GM19025 (cell line): ENCODE measurements at regions not wholly inside any gene's neighbourhood (a gene's known extent, or its start where the extent isn't known, plus 50 kb on each side); places are given as distances from the start of the nearest gene placed in this dataset.
"Not testable (repeated sequence)": the region's sequence is repeated elsewhere in the genome, so short reads cannot be mapped to it uniquely, and the experiment has no call there.

Source experiments
- ATAC-seq: cut with Tn5 transposase; IDR thresholded peaks from one replicate; pipeline ENCODE4 v1.9.1; 2021; ENCODE audit warnings: mild to moderate bottlenecking, low read depth, moderate library complexity; ENCODE audit not compliant: unreplicated experiment

DNA sequence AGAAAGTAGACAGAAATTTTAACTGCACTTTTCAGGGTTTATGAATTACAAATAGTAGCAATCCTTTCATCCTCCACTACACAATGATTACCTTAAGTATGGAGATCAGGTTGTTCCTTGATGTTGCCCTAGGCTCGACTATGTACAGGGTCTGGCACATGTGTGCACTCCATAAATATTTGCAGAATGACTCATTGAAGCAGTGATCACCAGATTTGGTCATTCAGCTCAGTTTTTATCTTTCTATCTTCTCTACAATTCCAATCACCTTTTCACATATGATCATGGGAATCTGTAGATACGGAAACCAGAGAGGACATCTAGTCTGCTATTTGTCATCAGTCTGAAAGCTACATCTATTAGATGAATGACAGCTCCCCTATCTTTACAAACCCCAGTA, 171.7 kb upstream of the HCCS start:
- no peak for ATAC-seq

DNA sequence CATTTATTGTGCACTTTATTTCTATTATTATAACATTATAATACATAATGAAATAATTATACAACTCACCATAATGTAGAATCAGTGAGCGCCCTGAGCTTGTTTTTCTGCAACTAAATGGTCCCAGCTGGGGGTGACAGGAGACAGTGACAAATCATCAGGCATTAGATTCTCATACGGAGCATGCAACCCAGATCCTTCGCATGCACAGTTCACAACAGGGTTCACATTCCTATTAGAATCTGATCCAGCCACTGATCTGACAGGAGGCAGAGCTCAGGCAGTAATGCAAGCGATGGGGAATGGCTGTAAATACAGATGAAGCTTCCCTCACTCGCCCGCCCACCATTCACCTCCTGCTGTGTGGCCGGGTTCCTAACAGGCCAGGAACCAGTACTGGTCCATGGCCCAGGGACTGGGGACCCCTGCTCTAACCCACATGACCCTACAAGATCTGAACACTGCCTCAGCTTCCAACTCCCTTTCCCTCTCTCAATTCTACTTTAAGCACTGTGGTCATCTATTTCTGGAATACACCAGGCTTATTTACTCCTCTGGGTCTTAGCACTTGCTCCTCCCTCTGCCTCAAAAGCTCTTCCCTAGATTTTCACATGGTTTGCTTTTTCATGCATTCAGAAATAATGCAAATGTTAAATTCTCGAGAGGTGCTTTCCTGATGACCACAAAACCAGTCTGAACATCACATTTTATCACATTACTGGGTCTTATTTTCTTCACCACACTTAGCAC, 166.8 kb upstream of the HCCS start:
- no peak for ATAC-seq

DNA sequence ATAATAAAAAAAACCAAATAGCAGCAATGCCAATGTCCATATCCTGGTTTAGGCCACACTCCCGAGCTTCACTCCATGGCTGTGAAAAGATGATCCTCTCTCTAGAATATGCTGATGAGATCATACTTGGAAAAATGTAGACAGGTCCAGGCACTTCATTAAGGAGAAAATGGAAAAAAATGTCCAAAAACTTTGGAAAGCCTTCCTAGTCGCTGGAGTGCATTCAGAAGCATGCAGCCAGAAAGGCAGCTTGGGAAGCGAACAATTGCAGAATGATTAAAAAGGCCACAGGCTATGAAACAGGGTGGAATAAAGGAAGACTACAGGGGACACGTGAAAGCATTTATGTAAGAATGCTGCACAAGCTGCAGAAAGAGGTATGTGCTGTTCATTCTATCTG, 165.6 kb upstream of the HCCS start:
- ATAC-seq = no peak

DNA sequence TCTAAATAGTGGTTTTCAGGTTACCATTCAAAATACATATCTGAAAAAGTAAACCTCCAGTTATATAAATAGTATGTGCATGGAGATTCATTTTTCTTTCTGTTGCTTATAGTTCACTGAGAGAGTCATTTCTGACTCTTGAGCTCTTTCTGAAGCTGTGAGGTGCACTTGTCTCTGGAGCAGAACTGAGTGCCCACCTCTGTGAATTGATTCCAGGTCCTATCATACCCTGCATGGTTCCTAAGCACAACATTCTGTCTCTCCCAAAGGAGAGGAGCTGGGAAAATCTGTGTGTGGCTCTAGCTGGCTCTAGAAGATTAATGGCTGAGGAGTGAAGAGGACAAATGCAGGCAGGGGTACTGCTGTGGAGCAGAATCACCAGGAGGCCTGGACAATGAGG, 161.6 kb upstream of the HCCS start:
- ATAC-seq = no peak

DNA sequence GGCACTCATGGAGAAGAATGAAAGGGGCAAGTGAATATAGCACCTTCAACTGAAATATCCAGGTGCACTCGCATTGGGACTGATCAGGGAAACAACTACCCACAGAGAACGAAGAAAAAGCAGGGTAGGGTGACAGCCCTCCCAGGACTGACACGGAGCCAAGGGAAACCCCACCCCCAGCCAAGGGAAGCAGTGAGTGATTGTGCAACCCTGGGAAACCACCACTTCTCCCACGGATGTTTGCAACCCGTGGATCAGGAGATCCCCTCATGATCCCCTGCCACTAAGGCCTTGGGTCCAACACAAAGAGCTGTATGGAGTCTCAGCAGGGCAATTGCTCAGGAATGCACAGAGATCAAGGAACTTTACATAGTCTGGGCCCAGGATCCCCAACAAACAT, 158.5 kb upstream of the HCCS start:
- ATAC-seq = no peak

DNA sequence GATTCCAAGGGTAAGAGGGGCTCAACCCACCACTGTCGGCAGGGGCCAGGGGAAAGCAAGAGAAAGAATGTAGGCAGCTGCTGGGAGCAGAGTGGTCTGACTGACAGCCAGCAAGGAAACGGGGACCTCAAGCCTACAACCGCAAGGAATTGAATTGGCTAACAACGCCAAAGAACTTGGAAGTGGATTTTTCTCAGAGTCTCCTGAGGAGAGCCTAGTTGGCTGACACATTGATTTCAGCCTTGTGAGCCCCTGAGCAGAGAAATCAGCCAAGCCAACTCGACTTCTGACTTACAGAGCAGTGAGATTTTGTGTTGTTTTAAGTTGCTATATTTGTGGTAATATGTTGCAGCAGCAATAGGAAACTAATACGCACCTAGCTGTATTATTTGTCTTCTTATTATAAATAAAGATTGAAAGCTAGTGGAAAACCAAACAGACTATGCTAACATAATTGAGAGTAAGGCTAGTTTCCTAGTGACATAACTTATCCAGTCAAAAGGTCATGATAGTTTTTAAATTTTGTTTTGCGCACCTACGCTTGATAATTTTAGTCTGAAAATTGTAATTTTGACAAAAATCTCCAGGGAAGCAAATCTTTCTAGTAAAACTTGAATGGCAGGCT, 145.8 kb upstream of the HCCS start:
- ATAC-seq = no peak

DNA sequence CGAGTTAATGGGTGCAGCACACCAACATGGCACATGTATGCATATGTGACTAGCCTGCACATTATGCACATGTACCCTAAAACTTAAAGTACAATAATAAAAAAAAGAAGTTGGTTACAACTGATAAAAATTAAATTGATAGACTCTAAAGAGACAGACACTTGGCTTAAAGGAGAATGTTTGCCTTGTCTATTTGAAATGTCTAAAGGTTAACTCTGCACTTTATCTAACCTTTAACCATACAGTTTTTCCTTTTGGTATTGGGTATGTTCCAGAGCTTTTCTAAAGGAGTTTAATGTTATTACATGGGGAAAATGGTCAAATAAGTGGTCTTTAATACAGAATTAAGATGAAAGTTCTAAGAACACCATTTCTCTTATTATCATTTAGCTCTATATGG, 145.1 kb upstream of the HCCS start:
- ATAC-seq = no peak

DNA sequence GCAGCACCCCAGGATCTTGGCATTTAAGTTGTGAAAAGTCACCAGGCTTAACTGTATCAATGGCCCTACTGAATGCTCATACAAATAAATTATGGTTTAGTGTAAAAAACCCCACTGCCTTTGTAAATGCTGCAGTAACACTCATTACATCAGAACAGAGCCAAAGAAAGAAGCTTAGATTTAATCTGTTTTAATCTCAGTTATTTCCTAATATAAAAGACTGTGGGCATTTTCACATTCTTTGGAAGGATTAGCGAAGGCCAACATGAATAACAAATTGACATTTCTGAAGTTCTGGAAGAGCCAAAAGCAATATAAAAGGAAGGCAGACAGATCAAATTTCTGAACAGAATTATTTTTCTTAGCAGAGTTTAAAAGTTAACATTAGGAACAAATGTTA, 140.0 kb upstream of the HCCS start:
- ATAC-seq = no peak

DNA sequence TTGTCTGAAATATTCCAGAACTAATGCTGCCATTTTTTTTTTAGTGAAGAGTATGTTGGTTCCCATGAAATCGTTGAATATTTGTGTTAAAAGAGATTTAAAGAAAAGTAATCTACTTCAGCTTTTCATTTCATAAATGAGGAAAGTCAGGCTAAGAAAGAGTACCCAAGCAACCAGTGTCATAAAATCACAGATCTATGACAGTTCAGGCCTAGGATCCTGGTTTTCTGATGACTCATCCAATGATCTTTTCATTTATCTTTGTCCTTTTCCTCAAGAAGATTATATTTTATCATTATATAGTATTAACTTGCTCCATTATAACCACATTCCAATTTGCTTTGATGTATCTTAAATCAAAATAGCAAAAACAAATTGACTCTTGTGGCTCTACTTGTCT, 139.4 kb upstream of the HCCS start:
- ATAC-seq = no peak

DNA sequence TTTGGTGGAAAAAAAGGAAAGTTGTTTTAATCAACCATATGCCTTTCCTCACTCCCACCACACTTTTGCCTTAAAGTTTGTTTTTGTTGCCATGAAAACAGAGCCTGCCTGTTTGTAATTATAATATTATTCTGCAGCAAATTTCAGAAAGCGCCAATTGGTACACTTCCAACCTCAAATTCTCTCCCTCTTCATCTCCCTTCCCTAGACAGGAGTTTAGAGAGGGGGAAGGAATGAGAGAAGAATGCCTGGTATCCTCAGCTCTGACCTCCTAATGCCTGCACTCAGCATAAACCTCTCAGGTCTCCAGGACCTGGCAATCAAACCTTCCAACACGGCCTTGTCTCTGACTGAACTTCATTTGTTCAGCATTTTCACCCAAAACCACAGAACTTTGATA, 138.4 kb upstream of the HCCS start:
- ATAC-seq = no peak

DNA sequence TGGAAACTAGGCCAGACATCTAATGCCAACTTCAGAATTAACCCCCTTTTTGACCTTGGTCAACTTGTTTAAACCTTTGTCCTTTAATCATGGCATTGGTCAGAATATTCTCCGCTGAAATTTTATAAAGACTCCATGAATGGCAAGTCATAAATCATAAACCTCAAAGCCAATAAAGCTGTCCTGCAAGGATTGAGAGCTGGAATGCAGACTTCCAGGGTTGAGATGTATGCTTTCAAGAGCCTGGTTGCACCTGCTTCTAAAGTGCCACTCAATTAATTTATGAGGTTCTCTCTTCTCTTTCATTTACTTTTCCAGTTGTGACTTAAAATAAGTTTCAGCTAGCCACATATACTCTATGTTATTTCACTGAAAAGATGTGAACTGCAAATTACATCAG, 136.2 kb upstream of the HCCS start:
- ATAC-seq = no peak

DNA sequence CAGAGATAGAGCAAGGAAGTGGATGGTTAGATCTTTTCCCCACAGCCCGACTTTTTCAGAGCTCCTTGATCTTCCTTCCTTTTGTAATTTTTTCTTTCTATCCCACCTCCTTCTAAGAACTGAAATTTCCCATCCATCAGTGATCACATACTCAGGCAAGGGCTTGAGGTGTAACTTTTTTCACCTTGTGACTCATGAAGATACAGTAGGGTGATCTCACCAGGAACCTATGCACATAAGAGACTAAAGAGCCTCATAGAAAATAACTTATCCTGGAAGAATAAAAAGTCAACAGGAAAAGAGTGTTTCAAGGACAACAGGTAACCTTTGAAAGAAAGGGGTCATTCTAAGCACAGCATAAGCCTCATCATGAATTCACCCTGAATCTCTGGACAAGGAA, 131.2 kb upstream of the HCCS start:
- no peak for ATAC-seq

DNA sequence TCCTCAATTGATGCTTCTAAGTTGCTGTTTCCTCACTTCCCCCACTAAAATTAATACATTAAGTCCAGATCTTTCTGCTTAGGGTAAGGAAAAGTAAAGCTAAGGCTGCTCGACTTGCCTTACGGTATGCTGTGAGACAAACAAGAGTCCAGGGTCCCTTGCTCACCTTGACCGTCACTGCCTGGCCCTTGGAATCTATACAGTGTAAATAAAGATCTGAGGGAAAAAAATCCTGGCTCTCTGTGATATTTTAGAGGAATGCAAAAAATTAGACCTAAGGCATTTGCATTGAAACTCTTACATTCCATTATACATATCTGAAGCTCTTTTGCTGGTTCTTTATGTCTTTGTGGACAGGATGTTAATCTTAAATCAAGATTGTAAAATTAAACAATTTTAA, 129.6 kb upstream of the HCCS start:
- no peak for ATAC-seq

DNA sequence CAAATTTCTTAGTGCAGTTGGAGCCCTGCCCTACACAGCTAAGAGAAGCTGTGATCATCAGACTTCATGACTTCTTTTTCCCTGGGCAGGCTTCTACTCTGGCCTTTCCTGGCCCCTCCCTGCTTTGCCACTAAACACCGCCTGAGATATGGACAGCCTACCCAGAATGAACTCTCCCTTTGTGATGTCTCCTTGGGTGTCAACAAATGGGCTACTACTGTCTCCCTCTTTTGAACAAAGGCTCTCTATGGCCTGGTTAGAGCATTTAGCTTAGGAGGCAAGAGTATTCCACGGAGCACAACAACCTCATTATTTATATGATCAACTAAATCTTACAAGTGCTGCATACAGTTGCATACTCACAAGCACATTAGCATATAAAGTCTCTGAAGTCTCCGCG, 127.6 kb upstream of the HCCS start:
- ATAC-seq = no peak

DNA sequence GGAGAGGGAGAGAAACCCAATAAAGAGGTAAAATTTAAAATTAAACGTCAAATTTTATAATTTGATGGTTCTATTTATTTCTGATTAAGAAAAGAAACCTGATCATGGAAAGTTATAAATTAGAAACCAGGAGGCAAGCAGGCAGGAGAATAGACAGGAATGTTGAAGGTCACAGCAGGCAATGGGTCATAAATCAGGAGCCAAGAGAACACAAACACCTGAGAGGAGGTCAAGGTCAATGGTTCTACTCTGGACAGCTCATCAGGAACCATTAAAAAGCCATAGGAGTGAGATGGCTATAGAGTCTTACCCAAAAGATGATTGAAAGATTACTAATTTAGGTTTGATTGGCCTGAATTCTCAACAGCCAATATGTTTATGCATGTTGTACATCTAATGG, 126.9 kb upstream of the HCCS start:
- no peak for ATAC-seq

DNA sequence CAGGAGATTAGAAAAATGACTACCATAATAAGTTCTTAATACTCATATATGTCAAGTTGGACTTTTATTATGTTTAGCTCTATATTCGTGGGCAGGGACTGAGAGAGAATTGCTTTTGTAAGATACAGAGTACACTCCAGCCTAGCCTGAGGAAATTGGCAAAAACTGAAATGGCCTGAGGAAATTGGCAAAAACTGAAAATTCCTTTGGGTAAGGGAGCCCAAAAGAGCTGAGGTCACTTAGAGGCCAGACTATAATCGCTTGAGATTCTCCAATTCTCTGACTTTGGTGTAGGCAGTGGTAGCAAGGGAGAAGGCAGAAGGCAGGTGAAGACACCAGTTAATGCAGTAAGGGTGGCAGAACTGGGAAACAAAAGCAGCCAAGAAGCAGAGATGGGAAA, 124.5 kb upstream of the HCCS start:
- ATAC-seq = no peak

DNA sequence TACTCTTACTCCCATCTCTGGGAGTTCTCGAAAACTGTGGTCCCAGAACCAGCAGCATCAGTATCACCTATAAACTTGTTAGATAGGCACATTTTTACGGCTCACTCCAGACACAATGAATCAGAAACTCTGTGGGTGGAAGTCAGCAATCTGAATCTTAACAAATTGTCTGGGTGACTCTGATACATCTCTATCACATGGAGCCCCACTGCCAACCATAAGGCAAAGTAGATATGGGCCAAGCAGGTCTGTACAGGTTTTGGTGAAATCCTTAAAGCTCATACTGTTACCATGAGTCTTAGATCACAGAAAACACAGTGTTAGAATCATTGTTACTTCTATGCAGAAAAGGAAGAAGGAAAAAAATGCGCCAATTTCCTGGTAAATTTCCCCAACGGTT, 122.5 kb upstream of the HCCS start:
- no peak for ATAC-seq

DNA sequence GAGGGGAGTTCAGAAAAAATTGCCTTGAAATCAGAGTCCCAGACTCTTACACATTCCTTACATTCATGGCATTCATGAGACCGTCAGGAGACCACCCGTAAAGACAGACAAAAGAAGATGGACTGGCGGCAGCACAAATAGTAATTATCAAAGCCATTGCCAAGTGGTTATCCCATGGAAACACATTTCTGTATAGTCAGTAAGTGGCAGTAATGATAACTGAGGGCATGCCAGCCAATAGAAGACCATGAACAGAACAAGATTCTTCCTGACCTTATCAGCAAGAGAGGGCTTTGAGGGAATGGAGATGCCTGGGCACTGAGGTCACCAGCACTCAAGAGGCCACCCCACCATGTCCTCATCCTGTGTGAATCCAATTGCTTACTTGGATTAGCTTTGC, 121.7 kb upstream of the HCCS start:
- no peak for ATAC-seq

DNA sequence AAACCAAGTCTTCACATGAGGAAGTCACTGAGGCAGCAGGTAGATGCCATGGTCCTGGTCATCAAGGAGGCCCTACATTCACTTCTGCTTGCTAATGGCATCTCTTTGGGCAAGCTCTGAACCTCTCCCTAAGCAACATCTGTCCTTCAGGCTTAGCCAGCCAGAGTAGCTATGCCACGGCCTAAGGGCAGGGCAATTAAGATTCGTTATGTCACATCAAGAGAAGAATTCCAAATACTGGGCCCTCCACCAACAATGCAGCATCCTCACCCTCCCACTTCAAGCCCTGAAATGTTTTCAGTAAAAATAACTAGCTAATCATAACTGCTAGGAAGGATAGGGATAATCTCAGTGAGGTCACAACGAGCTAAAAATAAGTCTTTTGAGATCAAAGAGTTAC, 120.7 kb upstream of the HCCS start:
- ATAC-seq = no peak

DNA sequence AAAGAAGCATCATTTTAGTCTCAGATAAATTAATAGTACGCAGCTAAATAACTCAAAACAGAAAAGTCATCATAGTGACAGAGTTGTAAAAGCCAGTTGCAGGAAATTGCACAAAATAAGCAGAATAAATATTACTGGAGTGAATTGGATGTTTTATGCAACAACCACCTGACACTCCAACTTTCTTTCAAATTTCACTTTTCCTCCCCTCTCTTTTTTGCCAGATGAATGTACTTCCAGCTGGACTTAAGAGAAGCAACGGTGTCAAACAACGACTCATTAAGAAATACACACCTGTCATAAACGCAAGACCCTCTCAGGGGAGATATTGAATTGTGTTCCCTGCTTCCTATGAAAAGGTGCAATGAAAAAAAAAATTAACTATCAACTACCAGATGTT, 120.2 kb upstream of the HCCS start:
- ATAC-seq = no peak

DNA sequence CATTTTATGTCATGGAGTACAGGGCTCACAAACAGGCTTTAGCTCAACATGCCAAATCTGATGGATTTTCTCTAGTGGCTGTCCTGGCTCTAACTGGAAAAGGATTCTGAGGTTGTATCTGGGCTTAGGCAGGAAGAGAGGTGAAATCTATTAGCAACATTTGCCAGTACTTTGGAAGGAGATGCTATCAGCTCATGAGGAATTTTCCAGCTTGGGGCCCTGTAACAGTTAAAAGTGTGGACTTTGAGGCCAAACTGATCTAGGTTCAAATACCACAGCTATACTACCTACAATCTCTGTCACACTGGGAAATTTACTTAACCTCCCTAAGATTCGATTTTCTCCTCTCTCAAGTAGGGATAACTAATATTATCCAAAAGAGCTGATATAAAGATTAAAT, 119.0 kb upstream of the HCCS start:
- ATAC-seq = no peak

DNA sequence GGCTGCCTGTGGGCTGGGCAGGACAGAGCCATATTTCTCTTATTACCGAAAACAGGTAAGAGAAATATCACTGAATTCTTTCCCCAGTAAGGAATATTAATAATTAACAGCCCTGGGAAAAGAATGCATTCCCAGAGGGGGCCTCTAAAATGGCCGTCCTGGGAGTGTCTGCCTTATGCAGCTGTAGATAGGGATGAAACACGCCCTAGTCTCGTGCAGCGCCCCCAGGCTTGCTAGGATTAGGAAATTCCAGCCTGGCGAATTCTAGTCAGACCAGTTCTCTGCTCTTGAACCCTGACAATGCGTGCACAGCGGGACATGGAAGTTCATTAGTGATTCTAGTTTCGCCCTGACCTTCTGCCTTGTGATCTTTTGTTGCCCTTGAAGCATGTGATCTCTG, 104.1 kb upstream of the HCCS start:
- not testable (repeated sequence) for ATAC-seq

DNA sequence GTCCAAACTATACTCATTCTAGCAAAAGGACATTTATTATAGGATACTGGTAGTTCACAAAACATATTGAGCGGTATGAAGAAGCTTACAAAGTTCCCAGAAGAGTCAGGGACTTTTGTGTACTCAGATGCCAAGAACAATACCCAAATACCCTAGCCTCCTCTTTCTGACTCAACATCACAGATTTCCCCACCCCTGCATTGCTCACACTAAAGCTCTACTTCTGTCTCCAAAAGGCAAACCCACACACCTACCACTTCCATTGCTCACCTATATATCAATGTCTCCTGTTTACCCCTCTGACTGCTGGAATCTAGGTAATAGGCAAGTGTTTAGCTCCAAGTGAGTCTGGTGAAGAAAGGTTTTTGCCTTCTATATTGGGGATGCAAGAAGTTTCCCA, 100.7 kb upstream of the HCCS start:
- no peak for ATAC-seq
